GM21723 (cell line): ENCODE measurements at regions not wholly inside any gene's neighbourhood (a gene's known extent, or its start where the extent isn't known, plus 50 kb on each side); places are given as distances from the start of the nearest gene placed in this dataset.
"Not testable (repeated sequence)": the region's sequence is repeated elsewhere in the genome, so short reads cannot be mapped to it uniquely, and the experiment has no call there.

ENCODE experiments used
- ATAC-seq: cut with Tn5 transposase; IDR thresholded peaks from one replicate; pipeline ENCODE4 v1.9.1; 2021; ENCODE audit warnings: mild to moderate bottlenecking, moderate library complexity; ENCODE audit not compliant: unreplicated experiment

DNA sequence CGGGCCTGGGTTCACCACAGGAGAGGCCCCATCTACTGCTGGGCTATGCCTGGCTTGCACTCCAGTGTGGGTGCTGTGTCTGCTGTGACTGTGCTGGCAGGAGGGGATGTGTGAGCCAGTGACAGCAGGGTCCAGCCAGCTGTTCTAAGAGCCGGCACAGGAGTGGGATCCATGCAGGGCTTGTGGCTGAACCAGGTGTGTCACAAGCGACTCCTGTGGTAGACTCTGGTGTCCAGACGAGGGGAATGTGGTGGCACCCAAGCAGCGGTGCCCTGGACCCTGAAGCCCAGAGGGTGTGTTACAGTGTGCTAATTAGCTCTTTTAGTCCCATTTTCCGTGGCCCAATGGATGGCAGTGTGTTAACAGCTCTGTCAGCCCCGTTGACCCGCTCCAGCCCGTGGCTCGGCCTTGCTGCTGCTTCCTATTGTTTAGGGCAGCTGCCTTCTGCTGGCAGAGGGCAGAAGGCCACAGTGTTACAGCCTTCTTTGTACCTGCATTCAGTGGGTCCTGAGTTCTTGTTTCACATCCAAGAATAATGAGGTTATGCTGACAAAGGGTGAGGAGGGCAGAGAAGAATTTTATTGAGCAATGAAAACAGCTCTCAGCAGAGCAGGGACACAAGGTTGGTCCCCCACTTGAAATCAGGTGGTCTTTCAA lies 78.5 kb upstream of the RNU6-1 start:
- no peak for ATAC-seq

DNA sequence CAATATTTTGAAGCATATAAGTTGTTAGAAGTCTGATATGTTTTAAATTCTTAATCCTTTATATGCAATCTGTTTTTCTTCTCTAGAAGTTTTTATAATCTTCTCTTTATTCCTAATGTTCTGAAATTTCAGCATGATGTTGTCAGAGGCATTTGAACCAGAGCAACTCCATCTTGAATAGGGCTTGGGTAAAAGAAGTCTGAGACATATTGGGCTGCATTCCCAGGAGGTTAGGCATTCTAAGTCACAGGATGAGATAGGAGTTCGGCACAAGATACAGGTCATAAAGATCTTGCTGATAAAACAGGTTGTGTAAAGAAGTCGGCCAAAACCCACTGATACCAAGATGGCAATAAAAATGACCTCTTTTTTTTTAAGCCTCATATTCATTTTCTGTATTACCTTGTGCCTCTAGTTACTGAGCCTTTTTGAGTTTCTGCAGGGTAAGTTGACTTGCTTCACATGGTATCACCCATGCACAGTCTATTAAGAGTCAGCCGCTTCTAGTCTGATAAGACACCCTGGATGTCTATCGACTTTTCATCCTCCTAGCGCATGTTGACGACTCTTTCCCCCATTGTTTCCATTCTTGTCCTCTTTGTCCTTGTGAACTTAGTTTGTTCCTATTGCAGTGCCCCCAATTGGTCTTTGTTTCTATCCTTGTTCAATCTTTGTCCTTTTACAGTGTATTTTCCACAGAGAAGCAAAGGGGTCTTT lies 80.8 kb upstream of the RNU6-1 start:
- no peak for ATAC-seq

DNA sequence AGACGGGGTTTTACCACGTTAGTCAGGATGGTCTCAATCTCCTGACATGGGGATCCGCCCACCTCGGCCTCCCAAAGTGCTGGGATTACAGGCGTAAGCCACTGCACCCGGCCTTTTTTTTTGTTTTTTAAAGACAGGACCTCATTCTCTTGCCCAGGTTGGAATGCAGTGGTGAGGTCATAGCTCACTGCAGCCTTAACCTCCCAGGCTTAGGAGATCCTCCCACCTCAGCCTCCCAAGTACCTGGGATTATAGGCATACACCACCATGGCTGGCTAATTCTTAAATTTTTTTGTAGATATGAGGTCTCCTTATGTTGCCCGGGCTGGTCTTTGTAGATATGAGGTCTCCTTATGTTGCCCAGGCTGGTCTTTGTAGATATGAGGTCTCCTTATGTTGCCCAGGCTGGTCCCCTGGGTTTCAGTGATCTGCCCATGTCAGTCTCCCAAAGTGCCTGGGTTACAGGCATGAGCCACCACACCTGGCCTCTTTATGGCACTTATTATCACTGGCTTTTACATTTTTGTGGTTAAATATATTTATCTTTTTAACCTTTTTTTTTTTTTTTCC lies 82.3 kb upstream of the RNU6-1 start:
- ATAC-seq: no peak

DNA sequence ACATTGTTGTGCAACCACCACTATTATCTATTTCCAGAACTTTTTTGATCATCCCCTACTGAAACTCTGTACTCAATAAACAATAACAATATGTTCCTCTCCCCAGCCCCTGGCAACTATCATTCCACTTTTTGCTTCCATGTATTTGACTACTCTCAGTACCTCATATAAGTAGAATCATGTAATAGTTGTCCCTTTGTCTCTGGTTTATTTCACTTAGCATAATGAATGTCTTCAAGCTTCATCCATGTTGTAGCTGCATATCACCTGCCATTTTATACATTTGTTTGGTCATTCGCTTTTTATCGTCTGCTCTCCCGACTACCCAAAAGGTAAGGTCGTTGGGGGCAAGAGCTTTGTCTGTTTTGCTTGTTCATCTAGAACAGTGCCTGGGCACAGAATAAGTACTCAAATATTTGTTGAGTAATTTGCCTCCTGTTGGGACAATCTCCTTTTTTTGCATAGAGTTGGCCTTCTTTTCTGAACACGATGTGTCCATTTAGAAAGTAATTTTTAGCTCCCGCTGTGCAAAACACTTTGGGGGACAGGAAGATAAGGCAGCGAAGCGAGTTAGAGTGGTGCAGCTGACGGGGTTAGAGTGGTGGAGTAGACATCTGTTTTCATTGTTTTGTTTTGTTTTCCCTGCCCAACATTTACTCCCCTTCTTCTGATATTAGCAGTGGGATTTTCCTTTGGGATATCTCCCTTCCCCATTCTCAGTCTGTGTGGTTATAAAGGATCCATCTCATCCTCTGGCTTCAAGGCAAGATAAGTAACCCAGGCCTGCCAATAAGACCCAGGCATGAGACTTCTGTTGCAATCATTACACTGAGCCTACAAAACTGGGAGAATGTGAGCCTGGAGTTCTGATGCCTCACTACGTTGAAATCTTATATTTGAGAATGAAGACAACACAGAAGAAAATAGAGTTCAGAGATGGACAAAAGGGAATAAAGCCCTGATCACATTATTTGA lies 83.4 kb upstream of the RNU6-1 start:
- ATAC-seq: no peak

DNA sequence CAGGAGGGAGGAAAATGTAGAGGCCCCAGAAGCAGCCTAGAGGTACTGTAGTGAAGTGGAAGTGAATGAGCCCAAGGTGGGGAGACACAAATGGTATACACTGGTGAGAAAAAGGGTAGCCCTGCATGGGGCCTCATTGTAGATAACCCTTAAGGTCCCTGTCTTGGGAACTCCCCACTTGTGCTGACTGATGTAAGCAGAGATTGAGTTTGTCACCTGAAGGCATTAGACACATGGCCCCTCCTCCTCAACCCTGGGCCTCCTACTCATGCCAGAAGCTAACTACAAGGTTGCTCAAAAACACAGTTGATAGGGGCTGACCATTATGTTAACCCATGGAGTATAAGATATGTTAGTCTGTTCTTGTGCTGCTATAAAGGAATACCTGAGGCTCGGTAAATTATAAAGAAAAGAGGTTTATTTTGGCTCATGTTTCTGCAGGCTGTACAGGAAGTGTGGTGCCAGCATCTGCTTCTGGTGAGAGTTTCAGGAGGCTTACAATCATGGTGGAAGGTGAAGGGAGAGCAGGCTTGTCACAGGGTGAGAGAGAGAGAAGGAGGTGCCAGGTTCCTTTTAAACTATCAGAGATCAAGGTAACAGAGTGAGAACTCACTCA lies 84.6 kb upstream of the RNU6-1 start:
- ATAC-seq: no peak

DNA sequence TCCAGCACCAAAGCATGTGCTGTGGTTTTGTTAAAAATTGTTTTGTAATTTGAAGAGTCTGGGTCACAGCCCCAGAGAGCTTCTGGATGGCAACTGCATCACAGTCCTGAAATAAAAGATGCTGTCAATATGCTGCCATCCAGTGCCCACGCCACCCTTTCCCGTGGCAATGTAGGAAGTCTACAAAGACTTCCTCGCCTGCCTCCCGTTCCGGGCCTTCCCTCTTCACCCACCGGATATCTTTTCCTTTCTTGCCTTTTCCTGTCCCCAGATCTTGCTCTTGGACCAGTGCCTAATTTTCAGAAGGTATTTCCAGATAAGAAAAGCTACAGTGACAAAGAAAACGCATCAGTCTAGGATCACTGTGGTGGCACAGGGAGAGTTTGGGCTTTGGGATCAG lies 85.3 kb upstream of the RNU6-1 start:
- no peak for ATAC-seq

DNA sequence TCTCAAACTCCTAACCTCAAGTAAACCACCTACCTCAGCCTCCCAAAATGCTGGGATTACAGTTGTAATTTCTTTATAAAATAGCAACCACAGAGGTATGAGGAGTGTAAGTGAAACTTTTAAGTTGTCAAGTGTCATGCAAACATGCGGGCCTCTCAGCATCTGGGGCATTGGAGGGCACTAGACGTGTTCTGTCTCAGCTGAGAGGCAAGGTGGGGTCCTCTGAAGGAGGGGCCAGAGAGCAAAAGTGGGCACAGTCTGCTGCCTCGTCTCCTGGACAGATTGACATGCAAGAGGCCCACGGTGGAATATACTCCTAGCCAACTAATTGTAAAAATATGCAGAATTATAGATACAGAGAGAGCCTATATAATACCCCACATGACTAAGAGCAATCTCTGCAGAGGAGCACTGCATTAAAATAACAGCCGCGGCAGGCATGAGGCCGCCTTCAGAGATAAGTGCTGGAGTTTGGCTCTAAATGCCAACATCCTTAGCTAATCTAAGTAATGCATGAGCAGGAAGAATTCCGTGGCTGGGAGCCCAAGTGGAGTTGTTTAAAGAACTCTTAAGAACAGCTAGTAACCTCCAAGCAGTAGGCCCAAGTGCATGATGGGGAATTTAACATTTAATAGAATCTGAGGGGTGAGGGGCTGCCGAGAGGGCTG lies 87.8 kb upstream of the RNU6-1 start:
- no peak for ATAC-seq

DNA sequence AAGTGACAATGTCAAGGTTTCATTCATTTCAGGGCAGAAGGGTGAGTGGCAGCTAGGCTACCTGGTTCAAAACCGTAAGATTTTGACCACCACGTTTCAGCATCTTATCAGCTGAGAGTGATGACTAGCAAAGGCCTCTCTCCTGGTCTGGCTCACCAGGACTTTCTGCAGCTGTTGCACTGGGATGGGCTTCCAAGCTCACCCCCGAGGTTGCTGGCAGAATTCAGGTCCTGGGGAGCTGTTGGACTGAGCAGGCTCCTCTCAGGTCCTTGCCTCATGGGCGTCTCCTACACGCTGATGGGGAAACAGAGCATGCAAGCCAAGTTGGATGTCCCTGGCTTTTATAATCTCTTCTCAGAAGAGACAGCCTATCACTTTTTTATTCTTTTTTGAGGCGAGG lies 88.8 kb upstream of the RNU6-1 start:
- ATAC-seq: no peak

DNA sequence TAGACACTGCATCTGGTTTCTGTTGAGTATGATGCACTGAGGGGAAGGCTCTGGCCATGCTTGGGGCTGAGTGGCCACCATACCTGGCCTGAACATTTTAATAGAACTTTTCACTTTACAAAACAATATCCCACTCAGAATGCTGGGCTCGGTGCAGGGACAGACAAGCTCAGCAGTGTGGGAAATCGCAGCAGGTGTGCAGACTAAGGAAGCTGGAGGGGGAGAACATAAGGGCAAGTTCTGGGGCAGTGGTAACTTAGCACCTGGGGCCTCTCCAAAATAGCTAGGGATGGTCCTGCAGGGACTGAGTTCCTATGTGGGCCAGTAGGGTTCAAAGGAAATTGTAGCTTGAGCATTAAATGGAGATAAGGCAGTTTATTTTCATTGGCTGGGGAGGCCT lies 90.9 kb upstream of the RNU6-1 start:
- no peak for ATAC-seq

DNA sequence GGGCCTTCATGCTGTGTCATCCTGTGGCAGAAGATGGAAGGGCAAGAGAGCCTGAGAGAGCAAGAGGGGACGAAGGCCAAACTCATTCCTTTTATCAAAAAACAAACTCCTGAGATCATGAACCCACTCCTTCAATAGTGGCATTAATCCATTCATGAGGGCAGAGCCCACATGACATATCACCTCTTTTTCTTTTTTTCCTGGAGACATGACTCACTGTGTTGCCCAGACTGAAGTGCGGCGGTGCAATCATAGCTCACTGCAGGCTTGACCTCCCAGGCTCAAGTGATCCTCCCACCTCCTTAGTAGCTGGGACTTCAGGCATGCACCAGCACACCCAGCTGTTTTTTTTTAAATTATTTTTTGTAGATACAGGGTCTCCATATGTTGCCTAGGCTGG lies 92.0 kb upstream of the RNU6-1 start:
- no peak for ATAC-seq

DNA sequence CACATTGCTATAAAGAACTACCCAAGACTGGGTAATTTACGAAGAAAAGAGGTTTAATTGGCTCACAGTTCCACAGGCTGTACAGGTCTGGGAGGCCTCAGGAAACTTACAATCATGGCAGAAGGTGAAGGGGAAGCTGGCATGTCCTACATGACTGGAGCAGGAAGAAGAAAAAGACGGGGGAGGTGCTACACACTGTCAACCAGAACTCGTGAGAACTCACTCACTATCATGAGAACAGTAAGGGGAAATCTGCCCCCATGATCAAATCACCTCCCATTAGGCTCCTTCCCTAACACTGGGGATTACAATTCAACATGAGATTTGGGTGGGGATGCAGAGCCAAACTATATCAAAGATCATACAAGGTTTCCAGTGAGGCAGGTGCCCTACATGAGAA lies 94.3 kb upstream of the RNU6-1 start:
- not testable (repeated sequence) for ATAC-seq

DNA sequence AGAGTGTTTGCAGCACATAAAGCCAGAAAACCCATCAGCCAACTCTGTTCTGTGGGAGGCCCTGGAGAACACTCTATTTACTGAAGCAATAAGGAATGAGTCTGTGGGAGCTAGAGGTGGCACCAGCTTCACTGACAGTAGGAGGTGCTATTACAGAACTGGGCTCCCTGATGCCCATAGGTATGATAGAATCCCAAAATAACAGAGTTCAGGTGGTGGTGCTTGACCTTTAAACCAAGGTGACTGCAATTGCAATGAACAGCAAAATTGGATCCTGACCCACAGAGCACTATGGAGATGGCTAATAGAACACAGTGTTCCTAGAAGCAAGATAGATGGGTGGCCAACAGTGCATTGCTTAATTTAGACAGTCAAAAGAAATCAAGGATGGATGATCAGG lies 95.4 kb upstream of the RNU6-1 start:
- ATAC-seq: no peak

DNA sequence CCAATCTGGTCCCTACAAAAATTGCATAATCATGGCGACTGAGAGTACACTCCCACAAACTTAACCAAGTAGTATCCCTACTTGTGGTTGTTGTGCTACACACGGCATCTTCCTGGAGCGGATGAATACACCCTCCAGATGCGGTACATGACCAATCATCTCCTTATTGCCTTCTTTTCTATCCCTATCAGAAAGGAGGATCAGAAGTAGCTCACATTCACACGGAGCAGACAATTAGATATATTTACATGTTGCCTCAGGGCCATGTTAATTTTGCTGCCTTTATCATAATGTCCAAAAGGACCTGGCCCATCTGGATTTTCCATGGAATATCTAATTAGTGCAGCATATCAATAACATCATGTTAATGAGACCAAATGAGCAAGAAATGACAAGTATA lies 96.4 kb upstream of the RNU6-1 start:
- ATAC-seq: no peak

DNA sequence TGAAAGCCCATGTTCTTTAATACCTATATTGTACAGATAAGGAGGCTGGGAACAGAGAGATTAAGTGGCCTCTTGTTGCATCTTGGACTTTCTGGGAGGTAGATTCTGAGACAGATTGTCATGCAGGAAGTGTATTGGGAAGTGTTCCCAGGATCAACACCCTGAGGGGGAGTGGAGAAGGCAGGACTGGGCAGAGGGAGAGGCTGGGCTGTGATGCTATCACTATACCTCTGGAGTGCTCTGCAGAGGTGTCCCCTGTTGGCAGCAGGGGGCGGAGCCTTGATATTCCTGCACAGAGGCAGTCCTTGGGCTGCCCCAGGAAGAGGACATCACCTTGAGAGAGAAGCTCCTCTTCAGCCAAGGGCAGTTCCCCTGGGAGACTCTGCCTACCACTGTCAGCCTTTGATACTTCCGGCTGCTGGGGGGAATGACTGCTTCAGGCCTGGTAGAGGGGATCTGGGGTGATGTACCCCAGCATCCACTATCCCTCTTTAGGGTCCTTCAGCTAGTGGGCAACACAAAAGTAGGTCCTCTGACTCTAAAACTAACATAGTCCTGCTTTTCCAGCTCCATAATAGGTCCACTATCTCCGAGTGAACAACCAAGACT lies 97.4 kb upstream of the RNU6-1 start:
- ATAC-seq: no peak

DNA sequence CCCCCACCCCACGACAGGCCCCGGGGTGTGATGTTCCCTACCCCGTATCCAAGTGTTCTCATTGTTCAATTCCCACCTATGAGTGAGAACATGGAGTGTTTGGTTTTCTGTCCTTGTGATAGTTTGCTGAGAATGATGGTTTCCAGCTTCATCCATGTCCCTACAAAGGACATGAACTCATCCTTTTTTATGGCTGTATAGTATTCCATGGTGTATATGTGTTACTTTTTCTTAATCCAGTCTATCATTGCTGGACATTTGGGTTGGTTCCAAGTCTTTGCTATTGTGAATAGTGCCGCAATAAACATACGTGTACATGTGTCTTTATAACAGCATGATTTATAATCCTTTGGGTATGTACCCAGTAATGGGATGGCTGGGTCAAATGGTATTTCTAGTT lies 99.3 kb upstream of the RNU6-1 start:
- ATAC-seq: not testable (repeated sequence)

DNA sequence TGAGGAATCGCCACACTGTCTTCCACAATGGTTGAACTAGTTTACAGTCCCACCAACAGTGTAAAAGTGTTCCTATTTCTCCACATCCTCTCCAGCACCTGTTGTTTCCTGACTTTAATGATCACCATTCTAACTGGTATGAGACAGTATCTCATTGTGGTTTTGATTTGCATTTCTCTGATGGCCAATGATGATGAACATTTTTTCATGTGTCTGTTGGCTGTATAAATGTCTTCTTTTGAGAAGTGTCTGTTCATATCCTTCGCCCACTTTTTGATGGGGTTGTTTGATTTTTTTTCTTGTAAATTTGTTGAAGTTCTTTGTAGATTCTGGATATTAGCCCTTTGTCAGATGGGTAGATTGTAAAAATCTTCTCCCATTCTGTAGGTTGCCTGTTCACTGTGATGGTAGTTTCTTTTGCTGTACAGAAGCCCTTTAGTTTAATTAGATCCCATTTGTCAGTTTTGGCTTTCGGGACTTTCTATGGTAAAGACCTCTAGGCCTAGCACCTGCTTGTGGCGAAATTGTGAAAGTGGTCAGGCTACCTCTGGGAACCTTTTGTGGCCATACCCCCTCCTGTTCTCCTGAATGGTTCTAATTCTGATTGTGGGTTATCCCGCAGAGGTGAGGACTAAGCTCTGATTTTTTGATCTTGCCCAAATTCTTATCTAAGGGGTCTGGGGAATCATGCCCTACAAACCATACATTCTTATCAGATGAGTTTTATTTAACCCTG lies 99.9 kb upstream of the RNU6-1 start:
- not testable (repeated sequence) for ATAC-seq

DNA sequence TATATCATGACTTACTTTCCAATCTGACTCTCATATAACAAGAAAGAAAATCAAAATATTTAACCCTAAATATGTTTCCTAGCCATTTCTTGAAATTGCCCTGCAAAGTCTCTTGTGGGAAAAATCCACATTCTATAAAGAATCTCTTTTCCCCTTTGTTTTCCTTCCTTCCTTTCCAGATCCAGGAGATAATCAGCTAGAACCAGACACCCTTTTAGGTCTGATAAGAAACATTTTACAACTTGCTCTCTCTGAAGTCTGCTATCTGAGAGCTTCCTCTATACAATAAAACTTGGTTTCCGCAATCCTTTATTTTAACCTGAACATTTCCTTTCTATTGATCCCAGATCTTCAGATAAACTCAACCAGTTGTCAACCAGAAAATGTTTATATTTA lies 100.5 kb upstream of the RNU6-1 start:
- no peak for ATAC-seq

DNA sequence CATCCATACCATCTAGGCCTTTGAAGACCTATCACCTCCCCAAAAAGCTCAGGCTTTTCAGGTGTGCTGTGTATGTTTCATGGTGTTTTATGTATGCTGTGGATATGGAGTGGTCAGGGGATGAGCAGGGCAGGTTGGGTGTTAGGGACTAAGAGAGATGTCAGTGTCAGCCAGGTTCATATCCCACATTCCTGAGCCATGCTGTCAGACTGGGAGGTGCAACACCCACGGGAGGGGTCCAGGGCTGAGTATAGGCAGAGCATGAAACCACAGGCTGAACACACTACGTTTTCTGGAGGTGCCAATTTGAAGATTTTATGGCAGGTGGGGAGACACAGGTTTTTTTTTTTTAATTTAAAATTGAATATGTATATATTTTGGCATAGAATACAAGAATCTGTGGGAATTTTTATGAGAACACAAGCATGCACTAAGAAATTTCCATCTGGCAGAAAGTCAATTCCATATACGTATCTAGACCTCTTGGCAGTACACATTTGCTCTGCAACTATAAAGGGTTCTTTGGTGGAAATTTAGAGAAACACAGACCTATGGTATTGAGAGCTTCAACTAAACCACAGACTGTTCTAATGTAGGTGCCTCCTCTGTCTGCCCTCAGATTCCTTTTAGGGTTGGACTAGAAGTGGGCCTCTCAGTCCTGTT lies 101.9 kb upstream of the RNU6-1 start:
- ATAC-seq: no peak

DNA sequence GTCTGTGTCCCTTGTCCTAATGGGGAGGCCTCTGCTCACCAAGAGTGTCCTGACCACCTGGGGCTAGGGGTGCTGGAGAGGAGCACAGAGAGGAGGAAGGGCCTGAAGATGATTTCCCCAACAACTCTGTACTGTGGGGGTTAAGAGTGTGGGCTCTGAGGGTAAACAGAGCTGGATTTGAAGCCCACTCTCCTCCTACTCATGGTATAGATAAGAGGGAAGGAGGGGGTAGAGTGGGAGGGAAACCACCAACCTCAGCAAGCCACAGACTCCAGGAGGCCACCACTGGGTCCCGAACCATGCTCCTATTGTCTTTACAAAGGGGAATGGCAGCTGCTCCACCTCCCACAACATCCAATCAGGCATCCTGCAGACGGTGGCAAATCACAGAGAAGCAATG lies 103.6 kb upstream of the RNU6-1 start:
- no peak for ATAC-seq
